GM12878 (cell line): ENCODE measurements at regions not wholly inside any gene's neighbourhood (a gene's known extent, or its start where the extent isn't known, plus 50 kb on each side); places are given as distances from the start of the nearest gene placed in this dataset.

Experiments used
- ATAC-seq: fragments of 200-7000 bp; cut with Tn5 transposase; 3 replicates; pipeline ENCODE4 v1.9.1; 2020; ENCODE audit warnings: mild to moderate bottlenecking, moderate library complexity
- BruUV-seq: library from RNA; stranded (reverse); fragments of 400-500 nt; replicated peaks from 2 replicates; lab custom pipeline; 2021; lab: Mats Ljungman, UMichigan
- CTCF ChIA-PET: fragments of 300-600 bp; sonication (Branson Sonifier 250); formaldehyde crosslinking; extraction: SDS; loops from one replicate; lab custom pipeline; 2021; ENCODE audit warnings: inconsistent platforms; lab: Yijun Ruan, JAX
- POLR2A ChIA-PET: fragments of 350-600 bp; formaldehyde crosslinking; extraction: SDS; loops from one replicate; lab custom pipeline; 2021; ENCODE audit warnings: inconsistent platforms; lab: Charles Lee
- RAD21 ChIA-PET: fragments of 300-600 bp; sonication (Branson Sonifier 250); formaldehyde crosslinking; loops from one replicate; lab custom pipeline; 2023; ENCODE audit warnings: antibody characterized with exemption; ENCODE audit not compliant: unreplicated experiment; lab: Charles Lee
- SMC1A ChIA-PET: fragments of 300-600 bp; sonication (Branson Sonifier 250); formaldehyde crosslinking; loops from one replicate; lab custom pipeline; 2023; ENCODE audit not compliant: unreplicated experiment, uncharacterized antibody; lab: Charles Lee
- DNase-seq: peaks from one replicate; pipeline ENCODE4 v3.0.0-alpha.2; 2011; ENCODE audit warnings: low read depth, low spot score
- FAIRE-seq: peaks from 3 replicates; lab custom pipeline; 2011; peaks lifted over from hg19 to GRCh38; lab: Jason Lieb, UNC
- H2AFZ ChIP-seq: 2 replicates; pipeline ENCODE4 v1.6.0; 2011; ENCODE audit warnings: low read depth, low read length, control low read depth; ENCODE audit not compliant: control insufficient read depth
- H3K27ac ChIP-seq: 2 replicates; pipeline ENCODE4 v1.5.1; 2011; ENCODE audit warnings: control low read depth; ENCODE audit not compliant: control insufficient read depth, insufficient read depth
- H3K27me3 ChIP-seq, 2 experiments: replicated peaks in 1 of 2; 2 replicates each; pipeline versions ENCODE4 v1.6.0 to v1.6.1; 2011; ENCODE audit warnings: low read length in 1 of 2; ENCODE audit not compliant: control insufficient read depth in 2 of 2, insufficient read depth in 2 of 2
- H3K36me3 ChIP-seq, 2 experiments: 2 replicates each; pipeline ENCODE4 v1.5.1; 2011; ENCODE audit warnings: low read length in 1 of 2; ENCODE audit not compliant: control insufficient read depth in 2 of 2, insufficient read depth in 2 of 2
- H3K4me1 ChIP-seq: 2 replicates; pipeline ENCODE4 v1.6.1; 2011; ENCODE audit warnings: mild to moderate bottlenecking, low read length, moderate library complexity, mixed read lengths; ENCODE audit not compliant: control insufficient read depth, insufficient read depth
- H3K4me2 ChIP-seq: 2 replicates; pipeline ENCODE4 v1.6.0; 2011; ENCODE audit warnings: control low read depth; ENCODE audit not compliant: control insufficient read depth, insufficient read depth
- H3K4me3 ChIP-seq: fragments of 200-600 bp; sonication (generic); 2 replicates; pipeline ENCODE4 v1.5.1; 2016
- H3K79me2 ChIP-seq: 2 replicates; pipeline ENCODE4 v1.6.0; 2011; ENCODE audit warnings: low read length; ENCODE audit not compliant: control insufficient read depth, insufficient read depth
- H3K9ac ChIP-seq: 2 replicates; pipeline ENCODE4 v1.8.0; 2011; ENCODE audit warnings: low read length, control low read depth, mixed read lengths; ENCODE audit not compliant: control insufficient read depth, insufficient read depth
- H3K9me3 ChIP-seq: replicated peaks from 3 replicates; pipeline ENCODE4 v1.5.1; 2011; ENCODE audit warnings: mild to moderate bottlenecking, low read length; ENCODE audit not compliant: control insufficient read depth, insufficient read depth
- H4K20me1 ChIP-seq: 2 replicates; pipeline ENCODE4 v1.6.0; 2011; ENCODE audit not compliant: control insufficient read depth, insufficient read depth
- ATF2 ChIP-seq: IDR thresholded peaks from 2 replicates; pipeline ENCODE4 v1.6.1; 2012; ENCODE audit warnings: low read length, inconsistent platforms
- ATF7 ChIP-seq: fragments of 450-650 bp; IDR thresholded peaks from 2 replicates; pipeline ENCODE4 v1.6.1; 2016; ENCODE audit warnings: low read depth, mild to moderate bottlenecking
- CTCF ChIP-seq, 3 experiments: IDR thresholded peaks in 2 of 3; conservative IDR thresholded peaks in 1 of 3; 2 replicates each; pipeline ENCODE4 v1.5.1; 2011; ENCODE audit warnings: low read depth in 3 of 3, low read length in 3 of 3, mild to moderate bottlenecking in 3 of 3, control low read depth in 2 of 3, moderate library complexity in 2 of 3, inconsistent platforms in 1 of 3, mixed read lengths in 1 of 3; ENCODE audit not compliant: control insufficient read depth in 2 of 3, insufficient read depth in 1 of 3; ENCODE audit errors: extremely low read depth in 1 of 3
- EED ChIP-seq: sonication (generic); IDR thresholded peaks from 2 replicates; pipeline ENCODE4 v1.6.1; 2016; ENCODE audit warnings: antibody characterized with exemption, low read depth
- ELK1 ChIP-seq: IDR thresholded peaks from 2 replicates; pipeline ENCODE4 v1.6.1; 2012; ENCODE audit warnings: low read depth, low read length, improper control_type of control experiment
- IKZF1 ChIP-seq: fragments of 450-650 bp; conservative IDR thresholded peaks from 2 replicates; pipeline ENCODE4 v1.6.1; 2017; ENCODE audit warnings: antibody characterized with exemption, mild to moderate bottlenecking
- KAT2A ChIP-seq: conservative IDR thresholded peaks from 2 replicates; pipeline ENCODE4 v1.6.1; 2011; ENCODE audit warnings: low read depth, low read length; ENCODE audit not compliant: control insufficient read depth
- MTA3 ChIP-seq: IDR thresholded peaks from 2 replicates; pipeline ENCODE4 v1.6.1; 2012; ENCODE audit warnings: low read length, inconsistent platforms, borderline replicate concordance
- NRF1 ChIP-seq: conservative IDR thresholded peaks from 2 replicates; pipeline ENCODE4 v1.6.1; 2011; ENCODE audit warnings: mild to moderate bottlenecking, low read depth, low read length, improper control_type of control experiment
- RAD21 ChIP-seq: IDR thresholded peaks from 2 replicates; pipeline ENCODE4 v1.6.1; 2011; ENCODE audit warnings: mild to moderate bottlenecking, low read depth, low read length, moderate library complexity; ENCODE audit not compliant: insufficient read depth
- SMC3 ChIP-seq: IDR thresholded peaks from 2 replicates; pipeline ENCODE4 v1.6.1; 2011; ENCODE audit warnings: low read length, improper control_type of control experiment, borderline replicate concordance
- SREBF2 ChIP-seq: IDR thresholded peaks from 2 replicates; pipeline ENCODE4 v1.6.1; 2012; ENCODE audit warnings: mild to moderate bottlenecking, low read length
- SUZ12 ChIP-seq: fragments of 200-600 bp; sonication (generic); IDR thresholded peaks from one replicate; pipeline ENCODE4 v1.6.1; 2018; ENCODE audit warnings: antibody characterized with exemption, mild to moderate bottlenecking; ENCODE audit not compliant: unreplicated experiment
- ZBTB11 ChIP-seq: fragments of 450-650 bp; formaldehyde crosslinking; IDR thresholded peaks from 2 replicates; pipeline ENCODE4 v1.5.0; 2022; ENCODE audit warnings: mild to moderate bottlenecking, missing genetic modification characterization
- ZNF24 ChIP-seq: fragments of 450-650 bp; IDR thresholded peaks from 2 replicates; pipeline ENCODE4 v1.6.1; 2017; ENCODE audit warnings: antibody characterized with exemption, mild to moderate bottlenecking
- WGBS: methylation state at CpG from one replicate; pipeline ENCODE4 v1.1.6; 2016; ENCODE audit warnings: low lambda C conversion rate; ENCODE audit not compliant: insufficient replicate concordance, insufficient coverage; ENCODE audit errors: missing lambda C conversion rate; 5-methylcytosine and 5-hydroxymethylcytosine counted together
- in situ Hi-C: fragments of 300-500 bp; cut with MboI; formaldehyde crosslinking; loops from 9 replicates; pipeline ENCODE4 v1.14.3; 2018; ENCODE audit warnings: mixed read lengths
- intact Hi-C: fragments of 100-400 bp; cut with micrococcal nuclease; formaldehyde crosslinking; loops from one replicate; pipeline ENCODE4 v1.14.2; 2022; ENCODE audit not compliant: unreplicated experiment

- Histone ChIP-seq H3K4me3 (no peak overlapping the region), H3K9ac (no peak overlapping the region), H3K27me3 (no peaks in the 10 kb centered on the region), H2AFZ (peak overlapping the region; percentile 79), H4K20me1 (no peaks in the 10 kb centered on the region), H3K79me2 (no peaks in the 10 kb centered on the region), H3K4me1 (peaks cover 35% of the 10 kb centered on the region), H3K9me3 (no peaks in the 10 kb centered on the region), H3K4me2 (peak overlapping the region; percentile 47), H3K27ac (no peak overlapping the region; the same call in 1 of the 2 replicates), H3K36me3 (no peaks in the 10 kb centered on the region)
- intact Hi-C loops: loop anchor here (1.0 to 10.0 kb wide), 4 partner anchors 123 to 669 kb away; no protein-coding TSS in a partner anchor
- peak; percentile 48 for ATAC-seq
- peak; percentile 49 for DNase-seq
- BruUV-seq: no TSS peak
- ChIA-PET SMC1A (interaction anchor here (0.6 to 5.7 kb wide), 57 partner anchors 9 to 671 kb away, joined by 3 to 122 read pairs (median 4); partner anchors contain the start of gene ATP11B), CTCF (interaction anchor here (0.6 to 8.1 kb wide), 67 partner anchors 9 to 674 kb away, joined by 3 to 195 read pairs (median 4); partner anchors contain the start of genes ATP11B and MCCC1), POLR2A (interaction anchor here (0.5 to 1.2 kb wide), 3 partner anchors 17 to 80 kb away, joined by 4 to 7 read pairs (median 5); partner anchors contain the start of gene ATP11B), RAD21 (interaction anchor here (0.6 to 5.6 kb wide), 65 partner anchors 10 to 1169 kb away, joined by 3 to 136 read pairs (median 4); partner anchors contain the start of gene ATP11B)
- FAIRE-seq: peak; percentile 81
- in situ Hi-C loops: loop anchor here (5.0 kb wide), 2 partner anchors 123 to 678 kb away; no protein-coding TSS in a partner anchor
- WGBS: 47% methylated on average over 4 of the region's 4 CpGs
- TF ChIP-seq MTA3: no peak
- no peak for TF ChIP-seq ATF2
- no peak for TF ChIP-seq SREBF2
- no peak for TF ChIP-seq SUZ12
- TF ChIP-seq CTCF (IDR thresholded peaks at IDR 0.05 in 2 of 3, conservative IDR thresholded peaks at IDR 0.05 in 1 of 3; ENCODE audit: control insufficient read depth in 2 of 3, extremely low read depth in 1 of 3, insufficient read depth in 1 of 3, low read depth in 3 of 3, low read length in 3 of 3): peak; percentile 51 to 81 (median 64); a peak in 5 of 6 replicates
- TF ChIP-seq ATF7: no peak
- TF ChIP-seq RAD21: peak; percentile 89
- TF ChIP-seq ZNF24: no peak
- TF ChIP-seq ZBTB11 (CRISPR knock-in tag): no peak
- TF ChIP-seq KAT2A: no peak
- TF ChIP-seq SMC3: peak; percentile 64; the same call in 1 of the 2 replicates
- TF ChIP-seq IKZF1: 0 out of 2 replicates have a peak, but pooled peaks have one; percentile 17
- TF ChIP-seq NRF1: no peak
- TF ChIP-seq ELK1: no peak
- no peak for TF ChIP-seq EED
These were observed 79.4 kb upstream of the ATP11B start for GRCh38 chr3:182713743-182714517.
